K562 (cell line): ENCODE measurements at regions not wholly inside any gene's neighbourhood (a gene's known extent, or its start where the extent isn't known, plus 50 kb on each side); places are given as distances from the start of the nearest gene placed in this dataset.

Experiments used
- FOXK2 ChIP-seq, 2 experiments: fragments of 450-650 bp; IDR thresholded peaks in 1 of 2; conservative IDR thresholded peaks in 1 of 2; 2 replicates each; pipeline ENCODE4 v1.6.1; 2016; ENCODE audit warnings: low read depth in 2 of 2, mild to moderate bottlenecking in 1 of 2
- HDAC2 ChIP-seq: fragments of 450-650 bp; IDR thresholded peaks from 2 replicates; pipeline ENCODE4 v1.6.1; 2016; ENCODE audit warnings: mild to moderate bottlenecking
- JUND ChIP-seq, 2 experiments: IDR thresholded peaks; 2 replicates in 1 of 2; 3 replicates in 1 of 2; pipeline ENCODE4 v1.6.1; 2011; ENCODE audit warnings: borderline replicate concordance in 2 of 2, low read depth in 2 of 2, low read length in 2 of 2, improper control_type of control experiment in 1 of 2, missing biosample characterization in 1 of 2, missing genetic modification characterization in 1 of 2, missing genetic modification reagents in 1 of 2
- MAFK ChIP-seq: IDR thresholded peaks from 2 replicates; pipeline ENCODE4 v1.6.1; 2011; ENCODE audit warnings: low read length, improper control_type of control experiment
- MCM3 ChIP-seq: fragments of 450-650 bp; IDR thresholded peaks from 2 replicates; pipeline ENCODE4 v1.6.1; 2016
- NCOR1 ChIP-seq: fragments of 450-650 bp; IDR thresholded peaks from 2 replicates; pipeline ENCODE4 v1.6.1; 2016; ENCODE audit warnings: mild to moderate bottlenecking, moderate library complexity
- SIRT6 ChIP-seq: IDR thresholded peaks from one replicate; pipeline ENCODE4 v1.6.1; 2012; ENCODE audit warnings: low read depth, mild to moderate bottlenecking, control low read depth, inconsistent platforms, low read length, moderate library complexity
- TCF7L2 ChIP-seq: fragments of 150-350 bp; IDR thresholded peaks from 2 replicates; pipeline ENCODE4 v1.6.1; 2016; ENCODE audit warnings: low read depth, mild to moderate bottlenecking, low read length, moderate library complexity
- YY1 ChIP-seq, 3 experiments: IDR thresholded peaks; 2 replicates each; pipeline ENCODE4 v1.6.1; 2011; ENCODE audit warnings: low read length in 2 of 3, mild to moderate bottlenecking in 2 of 3, moderate library complexity in 2 of 3, borderline replicate concordance in 1 of 3, control low read depth in 1 of 3, low read depth in 1 of 3; ENCODE audit not compliant: insufficient read depth in 3 of 3, insufficient replicate concordance in 2 of 3, control insufficient read depth in 1 of 3, insufficient read length in 1 of 3; ENCODE audit errors: extremely low read depth in 1 of 3
- ZBTB17 ChIP-seq: fragments of 450-650 bp; formaldehyde crosslinking; IDR thresholded peaks from 2 replicates; pipeline ENCODE4 v1.4.0; 2020; ENCODE audit warnings: mild to moderate bottlenecking
- ZBTB7A ChIP-seq: IDR thresholded peaks from 2 replicates; pipeline ENCODE4 v1.6.1; 2011; ENCODE audit warnings: low read depth, mild to moderate bottlenecking, low read length, moderate library complexity, borderline replicate concordance; ENCODE audit not compliant: control insufficient read depth
- TF ChIP-seq, protein P1 (sequence below), 3 experiments: IDR thresholded peaks in 2 of 3; conservative IDR thresholded peaks in 1 of 3; 2 replicates each; pipeline ENCODE4 v1.5.1; 2011 to 2012; ENCODE audit warnings: low read length in 3 of 3, mild to moderate bottlenecking in 3 of 3, control low read depth in 2 of 3, improper control_type of control experiment in 1 of 3, inconsistent platforms in 1 of 3, low read depth in 1 of 3, mixed read lengths in 1 of 3, moderate library complexity in 1 of 3; ENCODE audit not compliant: insufficient read depth in 2 of 3

DNA sequence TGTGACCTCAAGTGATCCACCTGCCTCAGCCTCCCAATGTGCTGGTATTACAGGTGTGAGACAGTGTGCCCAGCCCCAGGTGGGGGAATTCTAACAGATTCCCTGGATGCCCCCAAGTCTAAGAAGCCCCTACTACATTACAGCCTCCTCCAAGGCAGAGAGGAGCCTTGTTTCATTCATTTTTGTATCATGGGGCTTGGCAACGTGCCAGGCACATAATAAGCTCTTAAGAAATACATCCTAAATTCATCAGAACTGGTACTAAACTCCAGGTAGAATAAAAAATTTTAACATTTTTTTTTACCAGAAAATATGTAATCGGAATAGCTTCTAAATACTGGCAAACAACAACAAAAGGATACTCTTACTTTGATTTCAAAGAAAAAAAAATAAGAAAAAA is 127.1 kb downstream of the CHIC2 start:
- TF ChIP-seq, protein P1, sequence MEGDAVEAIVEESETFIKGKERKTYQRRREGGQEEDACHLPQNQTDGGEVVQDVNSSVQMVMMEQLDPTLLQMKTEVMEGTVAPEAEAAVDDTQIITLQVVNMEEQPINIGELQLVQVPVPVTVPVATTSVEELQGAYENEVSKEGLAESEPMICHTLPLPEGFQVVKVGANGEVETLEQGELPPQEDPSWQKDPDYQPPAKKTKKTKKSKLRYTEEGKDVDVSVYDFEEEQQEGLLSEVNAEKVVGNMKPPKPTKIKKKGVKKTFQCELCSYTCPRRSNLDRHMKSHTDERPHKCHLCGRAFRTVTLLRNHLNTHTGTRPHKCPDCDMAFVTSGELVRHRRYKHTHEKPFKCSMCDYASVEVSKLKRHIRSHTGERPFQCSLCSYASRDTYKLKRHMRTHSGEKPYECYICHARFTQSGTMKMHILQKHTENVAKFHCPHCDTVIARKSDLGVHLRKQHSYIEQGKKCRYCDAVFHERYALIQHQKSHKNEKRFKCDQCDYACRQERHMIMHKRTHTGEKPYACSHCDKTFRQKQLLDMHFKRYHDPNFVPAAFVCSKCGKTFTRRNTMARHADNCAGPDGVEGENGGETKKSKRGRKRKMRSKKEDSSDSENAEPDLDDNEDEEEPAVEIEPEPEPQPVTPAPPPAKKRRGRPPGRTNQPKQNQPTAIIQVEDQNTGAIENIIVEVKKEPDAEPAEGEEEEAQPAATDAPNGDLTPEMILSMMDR (IDR thresholded peaks at IDR 0.05 in 2 of 3, conservative IDR thresholded peaks at IDR 0.05 in 1 of 3; ENCODE audit: insufficient read depth in 2 of 3, low read depth in 1 of 3, low read length in 3 of 3): no peak
- TF ChIP-seq TCF7L2 (no peak), MCM3 (no peak), HDAC2 (no peak), ZBTB17 (CRISPR knock-in tag) (no peak), ZBTB7A (no peak), FOXK2 (conservative IDR thresholded peaks at IDR 0.05 in 1 of 2, IDR thresholded peaks at IDR 0.05 in 1 of 2; ENCODE audit: low read depth in 2 of 2) (no peak), YY1 (IDR thresholded peaks at IDR 0.05; ENCODE audit: borderline replicate concordance in 1 of 3, control insufficient read depth in 1 of 3, extremely low read depth in 1 of 3, insufficient read depth in 3 of 3, insufficient read length in 1 of 3, insufficient replicate concordance in 2 of 3, low read depth in 1 of 3, low read length in 2 of 3) (no peak), JUND (IDR thresholded peaks at IDR 0.05; ENCODE audit: borderline replicate concordance, low read depth, low read length) (no peak), JUND (tag; IDR thresholded peaks at IDR 0.05; ENCODE audit: borderline replicate concordance, low read depth, low read length) (no peak), MAFK (no peak), SIRT6 (no peak), NCOR1 (no peak)
